ENCODE measurements at regions not wholly inside any gene's neighbourhood (a gene's known extent, or its start where the extent isn't known, plus 50 kb on each side); places are given as distances from the start of the nearest gene placed in this dataset.

GRCh38 chr14:38837343-38838048 lies 265.5 kb downstream of the SEC23A start:
- Mint-ChIP-seq H3K36me3 (ENCODE audit: low read depth) (no peaks in the 10 kb centered on the region), H3K27me3 (ENCODE audit: low read depth) (no peaks in the 10 kb centered on the region), H3K4me1 (ENCODE audit: low read depth) (no peaks in the 10 kb centered on the region), H3K27ac (no peak overlapping the region), H3K9me3 (ENCODE audit: insufficient read depth) (no peaks in the 10 kb centered on the region), H3K4me3 (no peak overlapping the region)
- ChIA-PET POLR2A (no interaction called here), CTCF (no interaction called here)
- DNase-seq (no peak), ATAC-seq (no peak)

DNA sequence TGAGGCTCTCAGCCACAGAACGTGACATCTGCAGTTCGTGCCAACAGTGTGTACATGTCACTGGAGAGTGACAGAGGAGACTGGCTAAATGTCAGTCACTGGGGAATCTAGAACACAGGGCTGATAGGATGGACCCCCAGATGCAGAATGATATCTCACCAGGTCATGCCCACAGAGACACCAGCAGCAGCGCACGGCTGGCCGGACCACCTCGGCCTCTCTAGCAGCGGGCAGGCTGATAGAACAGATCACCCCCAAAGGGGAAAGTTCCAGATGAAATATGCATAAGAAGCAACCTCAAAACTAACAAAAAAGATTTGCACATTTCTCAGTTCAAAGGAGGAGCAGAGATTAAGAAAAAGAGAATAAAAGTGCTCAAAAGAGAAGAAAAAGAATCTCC lies 266.5 kb downstream of the SEC23A start:
- Mint-ChIP-seq H3K27me3 (ENCODE audit: low read depth) (no peaks in the 10 kb centered on the region), H3K4me1 (ENCODE audit: low read depth) (no peaks in the 10 kb centered on the region), H3K9me3 (ENCODE audit: insufficient read depth) (no peaks in the 10 kb centered on the region), H3K27ac (no peak overlapping the region), H3K36me3 (ENCODE audit: low read depth) (no peaks in the 10 kb centered on the region), H3K4me3 (no peak overlapping the region)
- ATAC-seq (peak; percentile 15), DNase-seq (no peak)
- POLR2A ChIA-PET: no interaction called here
- CTCF ChIA-PET: no interaction called here

DNA sequence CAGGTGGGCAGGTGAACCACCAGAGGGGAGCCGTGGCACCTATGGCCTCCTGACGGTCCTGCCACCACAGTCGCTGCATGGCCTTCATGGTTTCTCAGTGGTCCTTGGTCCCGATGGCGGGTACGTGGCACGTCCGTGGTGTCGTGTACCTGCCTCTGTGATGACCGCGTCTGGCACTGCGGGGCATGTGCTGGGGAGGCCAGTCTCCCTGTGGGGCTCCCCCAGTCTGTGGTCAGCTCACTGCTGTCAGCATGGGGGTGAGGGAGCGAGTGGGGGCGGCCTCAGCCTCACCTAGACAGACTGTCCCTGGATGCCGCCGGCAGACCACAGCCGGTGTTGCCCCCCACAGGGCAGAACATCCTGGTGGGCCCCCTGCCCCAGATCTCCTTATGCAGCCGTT lies 267.2 kb downstream of the SEC23A start:
- no peak for DNase-seq
- ATAC-seq: no peak
- ChIA-PET POLR2A (no interaction called here), CTCF (no interaction called here)
- Mint-ChIP-seq H3K4me1 (ENCODE audit: low read depth) (no peaks in the 10 kb centered on the region), H3K27me3 (ENCODE audit: low read depth) (no peaks in the 10 kb centered on the region), H3K36me3 (ENCODE audit: low read depth) (no peaks in the 10 kb centered on the region), H3K4me3 (no peak overlapping the region), H3K9me3 (ENCODE audit: insufficient read depth) (no peaks in the 10 kb centered on the region), H3K27ac (no peak overlapping the region)

GRCh38 chr14:38828183-38828827 lies 274.7 kb downstream of the SEC23A start:
- ATAC-seq (no peak), DNase-seq (no peak)
- ChIA-PET CTCF (no interaction called here), POLR2A (no interaction called here)
- H3K4me1 Mint-ChIP-seq (ENCODE audit: low read depth): no peaks in the 10 kb centered on the region
- H3K27me3 Mint-ChIP-seq (ENCODE audit: low read depth): no peaks in the 10 kb centered on the region
- H3K9me3 Mint-ChIP-seq (ENCODE audit: insufficient read depth): no peaks in the 10 kb centered on the region
- H3K4me3 Mint-ChIP-seq: no peak overlapping the region
- H3K36me3 Mint-ChIP-seq (ENCODE audit: low read depth): no peaks in the 10 kb centered on the region
- H3K27ac Mint-ChIP-seq: no peak overlapping the region

DNA sequence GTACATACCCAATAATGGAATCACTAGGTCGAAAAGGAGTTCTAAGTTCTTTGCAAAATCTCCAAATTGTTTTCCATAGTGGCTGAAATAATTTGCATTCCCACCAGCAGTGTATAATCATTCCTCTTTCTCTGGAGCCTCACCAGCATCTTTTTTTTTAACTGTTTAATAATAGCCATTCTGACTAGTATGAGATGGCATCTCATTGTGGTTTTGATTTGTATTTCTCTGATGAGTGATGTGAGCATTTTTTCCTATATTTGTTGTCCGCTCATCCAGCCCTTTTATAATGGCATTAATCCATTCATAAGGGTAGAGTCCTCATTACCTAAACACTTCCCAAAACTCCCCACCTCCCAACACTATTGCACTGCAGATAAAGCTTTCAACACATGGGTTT lies 278.3 kb downstream of the SEC23A start:
- no peaks in the 10 kb centered on the region for H3K4me1 Mint-ChIP-seq (ENCODE audit: low read depth)
- H3K4me3 Mint-ChIP-seq: no peak overlapping the region
- DNase-seq (no peak), ATAC-seq (no peak)
- no peak overlapping the region for H3K27ac Mint-ChIP-seq
- ChIA-PET POLR2A (no interaction called here), CTCF (no interaction called here)
- no peaks in the 10 kb centered on the region for H3K27me3 Mint-ChIP-seq (ENCODE audit: low read depth)
- H3K36me3 Mint-ChIP-seq (ENCODE audit: low read depth): no peaks in the 10 kb centered on the region
- H3K9me3 Mint-ChIP-seq (ENCODE audit: insufficient read depth): no peaks in the 10 kb centered on the region

- no peaks in the 10 kb centered on the region for H3K36me3 Mint-ChIP-seq (ENCODE audit: low read depth)
- ATAC-seq (no peak), DNase-seq (no peak)
- H3K4me3 Mint-ChIP-seq: no peak overlapping the region
- ChIA-PET CTCF (no interaction called here), POLR2A (no interaction called here)
- H3K27me3 Mint-ChIP-seq (ENCODE audit: low read depth): no peaks in the 10 kb centered on the region
- H3K4me1 Mint-ChIP-seq (ENCODE audit: low read depth): no peaks in the 10 kb centered on the region
- H3K27ac Mint-ChIP-seq: no peak overlapping the region
- H3K9me3 Mint-ChIP-seq (ENCODE audit: insufficient read depth): no peaks in the 10 kb centered on the region
Observed at GRCh38 chr14:38818555-38818954, 284.5 kb downstream of the SEC23A start.

DNA sequence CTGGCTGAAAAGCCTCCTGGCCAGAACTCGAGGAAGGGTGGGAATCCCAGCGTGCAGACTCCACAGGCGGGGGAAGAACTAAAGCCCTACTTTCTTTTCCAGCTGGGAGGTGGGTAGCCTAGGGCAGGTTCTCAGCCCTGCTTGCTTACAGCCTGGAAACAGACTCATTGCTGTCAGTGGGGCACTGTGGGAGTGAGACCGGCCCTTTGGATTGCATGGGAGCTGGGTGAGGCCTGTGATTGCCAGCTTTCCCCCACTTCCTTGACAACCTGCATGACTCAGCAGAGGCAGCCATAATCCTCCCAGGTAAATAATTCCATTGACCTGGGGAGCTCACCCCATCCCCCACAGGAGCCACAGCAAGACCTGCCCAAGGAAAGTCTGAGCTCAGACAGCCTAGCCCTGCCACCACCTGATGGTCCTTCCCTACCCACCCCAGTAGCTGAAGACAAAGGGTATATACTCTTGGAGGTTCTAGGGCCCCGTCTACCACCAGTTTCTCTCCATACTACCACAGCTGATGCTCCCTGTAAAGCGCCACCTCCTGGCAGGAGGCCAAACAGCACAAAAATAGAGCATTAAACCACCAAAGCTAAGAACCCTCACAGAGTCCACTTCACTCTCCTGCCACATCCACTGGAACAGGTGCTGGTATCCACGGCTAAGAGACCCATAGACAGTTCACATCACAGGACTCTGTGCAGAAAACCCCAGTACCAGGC lies 294.1 kb downstream of the SEC23A start:
- Mint-ChIP-seq H3K4me1 (ENCODE audit: low read depth) (no peaks in the 10 kb centered on the region), H3K27me3 (ENCODE audit: low read depth) (no peaks in the 10 kb centered on the region), H3K27ac (no peak overlapping the region), H3K4me3 (no peak overlapping the region), H3K9me3 (ENCODE audit: insufficient read depth) (no peaks in the 10 kb centered on the region), H3K36me3 (ENCODE audit: low read depth) (no peaks in the 10 kb centered on the region)
- POLR2A ChIA-PET: no interaction called here
- CTCF ChIA-PET: interaction anchor here (1.3 kb wide), 1 partner anchor 21 kb away, joined by 3 read pairs; no protein-coding TSS in a partner anchor
- no peak for DNase-seq
- ATAC-seq: no peak

DNA sequence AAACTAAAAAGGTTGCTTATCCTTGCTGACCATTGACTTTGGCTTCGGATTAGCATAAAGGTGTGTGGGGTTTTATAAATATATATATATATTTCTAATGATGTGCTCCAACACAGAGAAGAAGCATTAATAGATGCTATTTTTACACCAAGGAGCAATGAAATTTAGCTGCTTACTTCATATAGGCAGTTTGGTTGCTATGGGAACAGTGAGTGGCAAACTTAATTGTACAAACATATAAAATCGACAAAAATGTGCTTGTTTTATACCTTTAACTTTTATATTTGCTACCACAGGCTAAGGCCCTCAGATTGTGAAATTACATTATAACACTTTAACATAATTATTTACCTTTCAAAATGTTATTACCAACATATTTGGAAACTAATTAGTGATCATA lies 303.4 kb downstream of the SEC23A start:
- Mint-ChIP-seq H3K4me3 (no peak overlapping the region), H3K4me1 (ENCODE audit: low read depth) (no peaks in the 10 kb centered on the region), H3K36me3 (ENCODE audit: low read depth) (no peaks in the 10 kb centered on the region), H3K27me3 (ENCODE audit: low read depth) (no peaks in the 10 kb centered on the region), H3K9me3 (ENCODE audit: insufficient read depth) (no peaks in the 10 kb centered on the region), H3K27ac (no peak overlapping the region)
- ATAC-seq (no peak), DNase-seq (no peak)
- ChIA-PET POLR2A (no interaction called here), CTCF (no interaction called here)

DNA sequence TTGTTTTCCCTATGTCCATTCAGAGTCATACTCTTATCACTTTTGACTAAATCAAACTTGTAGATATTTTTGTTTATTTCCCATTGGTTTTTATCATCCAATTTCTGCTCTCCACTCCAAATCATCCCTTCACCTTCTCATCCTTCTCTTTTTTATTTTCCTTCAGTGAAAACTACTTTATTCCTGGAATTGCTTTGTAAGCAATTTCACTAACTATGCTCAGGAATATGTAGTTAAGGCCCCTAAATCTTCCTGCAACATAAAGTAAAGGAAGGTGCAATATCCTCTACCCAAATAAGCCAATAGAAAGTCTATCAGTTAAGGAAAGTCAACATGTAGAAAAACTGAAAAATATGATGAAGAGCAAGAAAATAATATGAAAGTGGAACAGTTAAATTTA lies 308.4 kb downstream of the SEC23A start:
- no peaks in the 10 kb centered on the region for H3K36me3 Mint-ChIP-seq (ENCODE audit: low read depth)
- no peak overlapping the region for H3K4me3 Mint-ChIP-seq
- H3K4me1 Mint-ChIP-seq (ENCODE audit: low read depth): no peaks in the 10 kb centered on the region
- no peak overlapping the region for H3K27ac Mint-ChIP-seq
- ChIA-PET CTCF (no interaction called here), POLR2A (no interaction called here)
- ATAC-seq (no peak), DNase-seq (no peak)
- no peaks in the 10 kb centered on the region for H3K27me3 Mint-ChIP-seq (ENCODE audit: low read depth)
- H3K9me3 Mint-ChIP-seq (ENCODE audit: insufficient read depth): no peaks in the 10 kb centered on the region

- Mint-ChIP-seq H3K27ac (no peak overlapping the region), H3K4me3 (no peak overlapping the region)
Observed at GRCh38 chr14:38791862-38792261, 311.2 kb downstream of the SEC23A start.

GRCh38 chr14:38790916-38791315 lies 312.1 kb downstream of the SEC23A start:
- Mint-ChIP-seq H3K9me3 (ENCODE audit: insufficient read depth) (no peaks in the 10 kb centered on the region), H3K27ac (no peak overlapping the region), H3K4me1 (ENCODE audit: low read depth) (no peaks in the 10 kb centered on the region), H3K27me3 (ENCODE audit: low read depth) (no peaks in the 10 kb centered on the region), H3K4me3 (no peak overlapping the region), H3K36me3 (ENCODE audit: low read depth) (no peaks in the 10 kb centered on the region)
- CTCF ChIA-PET: no interaction called here
- DNase-seq (no peak), ATAC-seq (no peak)
- POLR2A ChIA-PET: no interaction called here

More at GRCh38 chr14:38791862-38792261, 311.2 kb downstream of the SEC23A start:
- ChIA-PET POLR2A (no interaction called here), CTCF (no interaction called here)
- DNase-seq (no peak), ATAC-seq (no peak)
- H3K9me3 Mint-ChIP-seq (ENCODE audit: insufficient read depth): no peaks in the 10 kb centered on the region
- no peaks in the 10 kb centered on the region for H3K27me3 Mint-ChIP-seq (ENCODE audit: low read depth)
- H3K4me1 Mint-ChIP-seq (ENCODE audit: low read depth): no peaks in the 10 kb centered on the region
- H3K36me3 Mint-ChIP-seq (ENCODE audit: low read depth): no peaks in the 10 kb centered on the region

DNA sequence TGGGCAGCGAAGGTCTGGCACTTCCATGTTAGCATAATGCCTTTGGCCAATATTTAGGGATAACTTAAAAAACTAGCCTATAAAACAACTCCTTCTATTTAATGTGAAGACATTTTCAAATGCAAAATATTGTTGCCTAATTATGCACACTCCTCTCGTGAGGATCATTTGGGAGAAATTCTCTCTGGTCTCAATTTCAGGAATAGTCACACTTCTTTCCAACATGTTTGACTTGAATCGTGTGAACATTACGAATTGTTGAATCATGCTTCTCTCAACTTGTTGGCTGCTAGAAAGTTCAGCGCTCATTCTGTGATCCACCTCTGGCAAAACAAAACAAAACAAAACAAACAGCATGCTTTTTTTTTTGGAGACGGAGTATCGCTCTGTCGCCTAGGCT lies 313.2 kb downstream of the SEC23A start:
- Mint-ChIP-seq H3K27ac (no peak overlapping the region), H3K27me3 (ENCODE audit: low read depth) (no peaks in the 10 kb centered on the region), H3K36me3 (ENCODE audit: low read depth) (no peaks in the 10 kb centered on the region), H3K9me3 (ENCODE audit: insufficient read depth) (no peaks in the 10 kb centered on the region), H3K4me3 (no peak overlapping the region), H3K4me1 (ENCODE audit: low read depth) (no peaks in the 10 kb centered on the region)
- ChIA-PET POLR2A (no interaction called here), CTCF (no interaction called here)
- ATAC-seq: no peak
- DNase-seq: no peak
